Endothelial cell (in vitro differentiated cells): ENCODE measurements at regions not wholly inside any gene's neighbourhood (a gene's known extent, or its start where the extent isn't known, plus 50 kb on each side); places are given as distances from the start of the nearest gene placed in this dataset.

Source experiments
- DNase-seq: peaks from one replicate; pipeline ENCODE4 v3.0.0; 2021; ENCODE audit warnings: low spot score
- H3K27ac Mint-ChIP-seq: one replicate; pipeline ENCODE4 v1.8.0; 2021; ENCODE audit warnings: mixed read lengths, inconsistent platforms; ENCODE audit not compliant: unreplicated experiment
- H3K27me3 Mint-ChIP-seq: one replicate; pipeline ENCODE4 v1.8.0; 2021; ENCODE audit warnings: mild to moderate bottlenecking, moderate library complexity, mixed read lengths, inconsistent platforms; ENCODE audit not compliant: unreplicated experiment
- H3K36me3 Mint-ChIP-seq: one replicate; pipeline ENCODE4 v1.8.0; 2021; ENCODE audit warnings: mild to moderate bottlenecking, low read depth, mixed read lengths, inconsistent platforms; ENCODE audit not compliant: unreplicated experiment
- H3K4me1 Mint-ChIP-seq: one replicate; pipeline ENCODE4 v1.8.0; 2021; ENCODE audit warnings: mild to moderate bottlenecking, mixed read lengths, inconsistent platforms; ENCODE audit not compliant: unreplicated experiment
- H3K4me3 Mint-ChIP-seq: one replicate; pipeline ENCODE4 v1.8.0; 2021; ENCODE audit warnings: mild to moderate bottlenecking, mixed read lengths, inconsistent platforms; ENCODE audit not compliant: unreplicated experiment
- H3K9me3 Mint-ChIP-seq: one replicate; pipeline ENCODE4 v1.8.0; 2021; ENCODE audit warnings: mixed read lengths, inconsistent platforms; ENCODE audit not compliant: unreplicated experiment
- CTCF ChIP-seq: fragments of 200-600 bp; sonication (generic); IDR thresholded peaks from one replicate; pipeline ENCODE4 v1.5.0; 2021; ENCODE audit warnings: antibody characterized with exemption; ENCODE audit not compliant: unreplicated experiment

DNA sequence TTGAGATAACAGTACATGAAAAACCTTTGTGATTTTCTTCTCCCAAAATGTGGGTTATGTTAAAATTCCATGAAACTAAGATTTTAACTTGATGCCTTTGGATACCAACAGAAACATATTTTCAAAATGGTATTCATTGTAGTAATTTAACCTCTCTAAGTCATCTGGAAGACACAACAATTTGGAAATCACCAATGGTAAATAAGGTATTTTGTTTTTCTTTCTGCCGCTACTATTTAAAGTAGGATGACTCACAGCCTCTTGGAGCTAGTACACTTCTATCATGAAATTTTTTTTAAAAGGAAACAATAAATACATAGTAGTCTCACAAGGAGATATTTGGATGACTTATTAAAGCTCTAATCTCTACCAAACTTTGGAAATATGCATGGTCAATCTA lies 291.6 kb upstream of the VEPH1 start:
- TF ChIP-seq CTCF: no peak
- Mint-ChIP-seq H3K36me3 (no peaks in the 10 kb centered on the region), H3K27ac (no peak overlapping the region), H3K9me3 (no peaks in the 10 kb centered on the region), H3K4me1 (no peaks in the 10 kb centered on the region), H3K27me3 (no peaks in the 10 kb centered on the region), H3K4me3 (no peak overlapping the region)
- no peak for DNase-seq

DNA sequence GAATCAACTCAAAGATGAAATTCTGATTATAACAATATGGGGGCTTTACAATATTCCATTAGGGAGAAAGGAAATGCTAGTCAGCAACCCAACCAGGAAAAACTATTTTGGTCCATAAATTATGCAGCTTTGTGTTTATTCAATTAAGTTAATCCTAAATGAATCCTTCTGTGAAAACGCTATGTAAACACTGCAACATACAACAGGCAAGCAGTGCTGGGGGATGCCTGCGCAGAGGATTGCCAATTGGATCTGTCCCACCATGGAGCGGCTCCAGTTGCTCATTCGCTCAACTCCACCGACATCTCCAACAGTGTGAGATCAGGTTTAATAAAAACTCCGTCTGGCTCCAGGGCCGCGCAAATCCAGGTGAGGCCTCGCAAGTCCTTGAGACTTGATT lies 290.5 kb upstream of the VEPH1 start:
- DNase-seq: no peak
- Mint-ChIP-seq H3K27me3 (no peaks in the 10 kb centered on the region), H3K36me3 (no peaks in the 10 kb centered on the region), H3K4me1 (no peaks in the 10 kb centered on the region), H3K9me3 (no peaks in the 10 kb centered on the region), H3K27ac (no peak overlapping the region), H3K4me3 (no peak overlapping the region)
- no peak for TF ChIP-seq CTCF

DNA sequence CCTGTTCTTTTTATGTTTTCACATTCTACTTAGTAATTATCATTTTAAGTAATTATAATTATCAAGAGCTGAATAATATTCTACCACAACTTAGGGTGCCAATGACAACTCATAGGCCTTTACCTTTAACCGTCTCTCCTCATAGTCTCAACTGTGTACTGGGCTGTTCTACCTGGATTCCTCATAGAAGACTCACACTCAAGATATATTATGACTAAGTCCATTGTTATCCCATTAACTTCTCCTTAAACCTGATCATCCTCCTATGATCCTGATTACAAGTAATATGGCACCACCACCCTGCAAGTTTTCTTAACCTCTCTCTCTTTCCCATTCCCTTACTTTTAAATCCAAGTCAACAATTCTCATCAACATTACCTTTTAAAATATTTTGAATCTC lies 285.9 kb upstream of the VEPH1 start:
- peaks cover 2% of the 10 kb centered on the region for H3K27me3 Mint-ChIP-seq
- no peak overlapping the region for H3K4me3 Mint-ChIP-seq
- H3K9me3 Mint-ChIP-seq: no peaks in the 10 kb centered on the region
- TF ChIP-seq CTCF: no peak
- H3K4me1 Mint-ChIP-seq: no peaks in the 10 kb centered on the region
- no peaks in the 10 kb centered on the region for H3K36me3 Mint-ChIP-seq
- no peak for DNase-seq
- H3K27ac Mint-ChIP-seq: no peak overlapping the region

- DNase-seq: no peak
- no peaks in the 10 kb centered on the region for H3K9me3 Mint-ChIP-seq
- H3K4me1 Mint-ChIP-seq: no peaks in the 10 kb centered on the region
- peaks cover 2% of the 10 kb centered on the region for H3K27me3 Mint-ChIP-seq
- H3K36me3 Mint-ChIP-seq: no peaks in the 10 kb centered on the region
- no peak overlapping the region for H3K4me3 Mint-ChIP-seq
- H3K27ac Mint-ChIP-seq: no peak overlapping the region
- TF ChIP-seq CTCF: no peak
Observed at GRCh38 chr3:157786618-157787017, 283.4 kb upstream of the VEPH1 start.

DNA sequence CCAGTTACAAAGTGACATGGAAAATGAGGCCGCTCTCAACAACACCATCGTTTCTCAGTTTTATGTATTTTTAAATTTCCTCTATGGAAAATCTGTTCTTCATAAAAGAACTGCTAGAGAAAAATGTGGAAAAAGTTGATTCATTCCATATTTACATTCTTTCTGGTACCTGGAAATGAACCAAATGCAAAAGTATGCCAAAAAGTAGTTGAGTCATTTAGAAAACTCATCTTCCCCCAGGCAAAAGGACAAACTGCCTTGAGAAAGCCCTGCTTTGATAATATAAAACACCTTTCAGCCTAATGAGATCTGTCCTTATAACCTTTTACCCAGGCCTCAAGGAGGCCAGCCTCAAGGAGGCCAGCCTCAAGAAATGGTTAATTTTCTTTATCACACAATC lies 283.0 kb upstream of the VEPH1 start:
- Mint-ChIP-seq H3K27ac (no peak overlapping the region), H3K4me1 (no peaks in the 10 kb centered on the region), H3K9me3 (no peaks in the 10 kb centered on the region), H3K4me3 (no peak overlapping the region), H3K36me3 (no peaks in the 10 kb centered on the region), H3K27me3 (peaks cover 2% of the 10 kb centered on the region)
- no peak for TF ChIP-seq CTCF
- no peak for DNase-seq
